HepG2 (cell line): ENCODE measurements at regions not wholly inside any gene's neighbourhood (a gene's known extent, or its start where the extent isn't known, plus 50 kb on each side); places are given as distances from the start of the nearest gene placed in this dataset.

Experiments
- ATAC-seq: fragments of 200-7000 bp; cut with Tn5 transposase; 3 replicates; pipeline ENCODE4 v1.9.1; 2020; ENCODE audit warnings: mild to moderate bottlenecking, moderate library complexity
- BruUV-seq: library from RNA; stranded (reverse); fragments of 400-500 nt; replicated peaks from 2 replicates; lab custom pipeline; 2021; lab: Mats Ljungman, UMichigan
- CTCF ChIA-PET: fragments of 300-600 bp; formaldehyde crosslinking; extraction: SDS; loops from one replicate; lab custom pipeline; 2021; ENCODE audit warnings: low total read pairs, inconsistent platforms, low intra/inter-chr PET ratio; lab: Yijun Ruan, JAX
- POLR2A ChIA-PET: fragments of 350-600 bp; sonication (Branson Sonifier 250); formaldehyde crosslinking; loops from one replicate; lab custom pipeline; 2020; ENCODE audit warnings: antibody characterized with exemption, inconsistent platforms; lab: Yijun Ruan, JAX
- DNase-seq: peaks from one replicate; pipeline ENCODE4 v3.0.0-alpha.2; 2015; ENCODE audit warnings: low spot score
- FAIRE-seq: peaks from 3 replicates; lab custom pipeline; 2011; peaks lifted over from hg19 to GRCh38; lab: Jason Lieb, UNC
- H2AFZ ChIP-seq: one replicate; pipeline ENCODE4 v1.6.1; 2011; ENCODE audit warnings: low read length, inconsistent platforms
- H3K27ac ChIP-seq: fragments of 300-600 bp; 3 replicates; pipeline ENCODE4 v1.8.0; 2011; ENCODE audit warnings: mixed run types, mild to moderate bottlenecking, mixed read lengths, low read length, inconsistent platforms; ENCODE audit not compliant: insufficient read depth; ENCODE audit errors: extremely low read length
- H3K27me3 ChIP-seq, 2 experiments: fragments of 200-600 bp in 1 of 2; 2 replicates in 1 of 2; 3 replicates in 1 of 2; pipeline versions ENCODE4 v1.6.0 to v1.8.0; 2011; ENCODE audit warnings: low read length in 2 of 2, mild to moderate bottlenecking in 2 of 2, moderate library complexity in 2 of 2, inconsistent platforms in 1 of 2; ENCODE audit not compliant: insufficient read depth in 2 of 2, control insufficient read depth in 1 of 2
- H3K36me3 ChIP-seq, 2 experiments: fragments of 200-600 bp in 1 of 2; replicated peaks in 1 of 2; 2 replicates in 1 of 2; 3 replicates in 1 of 2; pipeline versions ENCODE4 v1.5.1 to v1.8.0; 2011; ENCODE audit warnings: low read length in 2 of 2, inconsistent platforms in 1 of 2; ENCODE audit not compliant: insufficient read depth in 2 of 2, control insufficient read depth in 1 of 2
- H3K4me1 ChIP-seq: 2 replicates; pipeline ENCODE4 v1.5.1; 2012; ENCODE audit warnings: low read length, inconsistent platforms; ENCODE audit not compliant: insufficient read depth
- H3K4me2 ChIP-seq: 2 replicates; pipeline ENCODE4 v1.6.0; 2011; ENCODE audit warnings: low read depth, low read length, inconsistent platforms
- H3K4me3 ChIP-seq, 3 experiments: fragments of 200-600 bp in 1 of 3; sonication (generic), shearing (Covaris generic) in 1 of 3; replicated peaks in 1 of 3; 2 replicates each; pipeline ENCODE4 v1.5.1; 2011 to 2016; ENCODE audit warnings: low read length in 3 of 3, inconsistent platforms in 2 of 3, low read depth in 2 of 3, mild to moderate bottlenecking in 2 of 3, control low read depth in 1 of 3, mixed read lengths in 1 of 3; ENCODE audit not compliant: insufficient read depth in 1 of 3
- H3K79me2 ChIP-seq: one replicate; pipeline ENCODE4 v1.6.1; 2011; ENCODE audit warnings: low read length, inconsistent platforms; ENCODE audit not compliant: insufficient read depth
- H3K9ac ChIP-seq: 2 replicates; pipeline ENCODE4 v1.6.0; 2011; ENCODE audit warnings: mild to moderate bottlenecking, low read depth, low read length, inconsistent platforms; ENCODE audit not compliant: insufficient read depth
- H3K9me3 ChIP-seq: 2 replicates; pipeline ENCODE4 v1.5.1; 2012; ENCODE audit warnings: mild to moderate bottlenecking, low read length
- H4K20me1 ChIP-seq: 2 replicates; pipeline ENCODE4 v1.6.0; 2011; ENCODE audit warnings: inconsistent platforms, mild to moderate bottlenecking, low read length, moderate library complexity; ENCODE audit not compliant: insufficient read depth
- AGO2 ChIP-seq: fragments of 200-400 bp; formaldehyde crosslinking; optimal IDR thresholded peaks from 2 replicates; pipeline ENCODE3; 2017; ENCODE audit warnings: mild to moderate bottlenecking, low read depth, low read length, moderate library complexity
- BRF2 ChIP-seq: sonication (generic); formaldehyde crosslinking; IDR thresholded peaks from 2 replicates; pipeline ENCODE4 v1.8.1; 2022; ENCODE audit warnings: mild to moderate bottlenecking, missing genetic modification reagents
- CC2D1A ChIP-seq: sonication (generic); formaldehyde crosslinking; IDR thresholded peaks from 2 replicates; pipeline ENCODE4 v1.8.1; 2023; ENCODE audit warnings: mild to moderate bottlenecking, missing genetic modification reagents
- CHD2 ChIP-seq: IDR thresholded peaks from 2 replicates; pipeline ENCODE4 v1.6.1; 2011; ENCODE audit warnings: low read depth, low read length, improper control_type of control experiment
- CHD4 ChIP-seq: fragments of 200-600 bp; sonication (generic); IDR thresholded peaks from 2 replicates; pipeline ENCODE4 v1.7.0; 2017; ENCODE audit warnings: mild to moderate bottlenecking, low read length, borderline replicate concordance
- ELF1 ChIP-seq: sonication (generic); formaldehyde crosslinking; IDR thresholded peaks from 2 replicates; pipeline ENCODE4 v1.4.0; 2020; ENCODE audit warnings: missing genetic modification reagents
- FOXO1 ChIP-seq: sonication (generic); formaldehyde crosslinking; IDR thresholded peaks from 2 replicates; pipeline ENCODE4 v1.4.0; 2020; ENCODE audit warnings: missing genetic modification reagents
- HDAC2 ChIP-seq: sonication (generic); formaldehyde crosslinking; IDR thresholded peaks from 2 replicates; pipeline ENCODE4 v1.4.0; 2020; ENCODE audit warnings: missing genetic modification reagents
- HNRNPH1 ChIP-seq: fragments of 200-400 bp; formaldehyde crosslinking; optimal IDR thresholded peaks from 2 replicates; pipeline ENCODE3; 2017; ENCODE audit warnings: mild to moderate bottlenecking, low read depth, low read length
- NR2C2 ChIP-seq: sonication (generic); formaldehyde crosslinking; IDR thresholded peaks from 2 replicates; pipeline ENCODE4 v1.4.0; 2020; ENCODE audit warnings: missing genetic modification reagents, mild to moderate bottlenecking, moderate library complexity, borderline replicate concordance
- ONECUT2 ChIP-seq: sonication (generic); formaldehyde crosslinking; IDR thresholded peaks from 2 replicates; pipeline ENCODE4 v1.4.0; 2020; ENCODE audit warnings: missing genetic modification reagents
- PHF20 ChIP-seq: sonication (generic); formaldehyde crosslinking; IDR thresholded peaks from 2 replicates; pipeline ENCODE4 v1.5.0; 2020; ENCODE audit warnings: mild to moderate bottlenecking, missing genetic modification reagents
- THAP8 ChIP-seq: sonication (generic); formaldehyde crosslinking; IDR thresholded peaks from 2 replicates; pipeline ENCODE4 v1.5.1; 2020; ENCODE audit warnings: missing genetic modification reagents, mild to moderate bottlenecking, borderline replicate concordance
- ZBTB20 ChIP-seq: sonication (generic); formaldehyde crosslinking; IDR thresholded peaks from 2 replicates; pipeline ENCODE4 v1.8.1; 2023; ENCODE audit warnings: missing genetic modification reagents, low read depth, mild to moderate bottlenecking, borderline replicate concordance
- ZMAT5 ChIP-seq: sonication (generic); formaldehyde crosslinking; IDR thresholded peaks from 2 replicates; pipeline ENCODE4 v1.5.0; 2020; ENCODE audit warnings: mild to moderate bottlenecking, low read depth, missing genetic modification reagents, borderline replicate concordance
- ZNF256 ChIP-seq: sonication (generic); formaldehyde crosslinking; conservative IDR thresholded peaks from 2 replicates; pipeline ENCODE4 v1.4.0; 2020; ENCODE audit warnings: missing genetic modification reagents
- ZNF740 ChIP-seq: sonication (generic); formaldehyde crosslinking; IDR thresholded peaks from 2 replicates; pipeline ENCODE4 v1.4.0; 2020; ENCODE audit warnings: missing genetic modification reagents
- ZSCAN22 ChIP-seq: sonication (generic); formaldehyde crosslinking; IDR thresholded peaks from 2 replicates; pipeline ENCODE4 v1.4.0; 2020; ENCODE audit warnings: mild to moderate bottlenecking, missing genetic modification reagents
- WGBS: methylation state at CpG from one replicate; pipeline ENCODE4 v1.1.6; 2017; ENCODE audit warnings: low lambda C conversion rate; 5-methylcytosine and 5-hydroxymethylcytosine counted together
- in situ Hi-C: cut with HindIII; loops from 2 replicates; pipeline ENCODE4 v1.10.0; 2017; ENCODE audit warnings: low pct_unique_long_range_greater_than_20kb; ENCODE audit not compliant: extremely low pct_ligation_motif_present
- intact Hi-C: fragments of 100-400 bp; cut with micrococcal nuclease; formaldehyde crosslinking; loops from one replicate; pipeline ENCODE4 v1.10.0; 2022; ENCODE audit not compliant: unreplicated experiment

GRCh38 chr1:209416039-209416438, 167.5 kb upstream of the CAMK1G start (continued):
- TF ChIP-seq ONECUT2 (CRISPR knock-in tag) (no peak), PHF20 (no peak)
- TF ChIP-seq, all 625 proteins: peak for 0

GRCh38 chr1:209416716-209417115, 166.8 kb upstream of the CAMK1G start:
- no peak for ATAC-seq
- H3K36me3 ChIP-seq, result no peaks in the 10 kb centered on the region
- POLR2A ChIA-PET, result no interaction called here
- CTCF ChIA-PET, result no interaction called here
- no peaks in the 10 kb centered on the region for H3K27me3 ChIP-seq
- H3K27ac ChIP-seq, result no peak overlapping the region
- H4K20me1 ChIP-seq, result no peaks in the 10 kb centered on the region
- intact Hi-C loops, result no loop called here
- no peak overlapping the region for H2AFZ ChIP-seq
- BruUV-seq, result no TSS peak
- no peak overlapping the region for H3K4me3 ChIP-seq
- H3K9ac ChIP-seq, result no peak overlapping the region
- H3K9me3 ChIP-seq, result no peaks in the 10 kb centered on the region
- DNase-seq, result no peak
- no peak overlapping the region for H3K4me2 ChIP-seq
- 0% methylated on average over 2 of the region's 2 CpGs for WGBS
- in situ Hi-C loops, result no loop called here
- TF ChIP-seq ELF1 (CRISPR knock-in tag) (no peak), THAP8 (CRISPR knock-in tag) (no peak), ZMAT5 (CRISPR knock-in tag) (no peak), ZNF256 (CRISPR knock-in tag) (no peak), NR2C2 (CRISPR knock-in tag) (no peak), HDAC2 (CRISPR knock-in tag) (no peak), CC2D1A (CRISPR knock-in tag) (no peak), AGO2 (no peak), FOXO1 (no peak), BRF2 (CRISPR knock-in tag) (no peak), ZBTB20 (CRISPR knock-in tag) (no peak), CHD2 (no peak), HNRNPH1 (no peak), ZSCAN22 (no peak), CHD4 (no peak), ZNF740 (CRISPR knock-in tag) (no peak)
- no peak for FAIRE-seq
- H3K79me2 ChIP-seq, result no peaks in the 10 kb centered on the region
- no peaks in the 10 kb centered on the region for H3K4me1 ChIP-seq
